B cell (primary cell): ENCODE measurements at regions not wholly inside any gene's neighbourhood (a gene's known extent, or its start where the extent isn't known, plus 50 kb on each side); places are given as distances from the start of the nearest gene placed in this dataset.

Experiments used
- EZH2 ChIP-seq: IDR thresholded peaks from 2 replicates; pipeline ENCODE4 v1.6.1; 2012; ENCODE audit warnings: borderline replicate concordance, low read depth, mild to moderate bottlenecking, moderate library complexity, low read length; ENCODE audit not compliant: insufficient read depth, poor library complexity, severe bottlenecking
- TF ChIP-seq, protein P1 (sequence below): fragments of 200-600 bp; IDR thresholded peaks from one replicate; pipeline ENCODE4 v1.8.0; 2022; ENCODE audit warnings: antibody characterized with exemption, mild to moderate bottlenecking

DNA sequence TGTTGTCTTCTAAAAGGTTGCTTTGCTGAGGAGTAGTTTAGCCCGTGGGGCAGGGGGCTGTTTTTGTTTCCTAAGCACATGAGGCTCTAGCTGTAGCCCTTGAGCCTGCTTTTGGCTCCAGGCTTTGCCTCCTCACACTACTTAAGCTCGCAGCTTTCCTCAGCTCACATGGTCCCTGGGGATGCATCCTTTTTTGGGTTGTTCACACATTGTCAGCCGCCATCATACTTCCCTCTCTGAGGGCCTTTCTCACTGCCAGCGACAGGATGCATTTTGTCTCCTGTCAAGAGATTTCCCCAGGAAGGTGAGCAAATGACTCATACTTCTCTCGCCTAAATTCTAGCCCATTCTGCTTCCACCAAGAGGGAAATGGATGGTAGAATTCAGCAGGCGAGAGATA is 279.5 kb upstream of the PKDCC start:
- TF ChIP-seq, protein P1, sequence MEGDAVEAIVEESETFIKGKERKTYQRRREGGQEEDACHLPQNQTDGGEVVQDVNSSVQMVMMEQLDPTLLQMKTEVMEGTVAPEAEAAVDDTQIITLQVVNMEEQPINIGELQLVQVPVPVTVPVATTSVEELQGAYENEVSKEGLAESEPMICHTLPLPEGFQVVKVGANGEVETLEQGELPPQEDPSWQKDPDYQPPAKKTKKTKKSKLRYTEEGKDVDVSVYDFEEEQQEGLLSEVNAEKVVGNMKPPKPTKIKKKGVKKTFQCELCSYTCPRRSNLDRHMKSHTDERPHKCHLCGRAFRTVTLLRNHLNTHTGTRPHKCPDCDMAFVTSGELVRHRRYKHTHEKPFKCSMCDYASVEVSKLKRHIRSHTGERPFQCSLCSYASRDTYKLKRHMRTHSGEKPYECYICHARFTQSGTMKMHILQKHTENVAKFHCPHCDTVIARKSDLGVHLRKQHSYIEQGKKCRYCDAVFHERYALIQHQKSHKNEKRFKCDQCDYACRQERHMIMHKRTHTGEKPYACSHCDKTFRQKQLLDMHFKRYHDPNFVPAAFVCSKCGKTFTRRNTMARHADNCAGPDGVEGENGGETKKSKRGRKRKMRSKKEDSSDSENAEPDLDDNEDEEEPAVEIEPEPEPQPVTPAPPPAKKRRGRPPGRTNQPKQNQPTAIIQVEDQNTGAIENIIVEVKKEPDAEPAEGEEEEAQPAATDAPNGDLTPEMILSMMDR: no peak
- TF ChIP-seq EZH2: no peak
